ENCODE measurements at regions not wholly inside any gene's neighbourhood (a gene's known extent, or its start where the extent isn't known, plus 50 kb on each side); places are given as distances from the start of the nearest gene placed in this dataset.

DNA sequence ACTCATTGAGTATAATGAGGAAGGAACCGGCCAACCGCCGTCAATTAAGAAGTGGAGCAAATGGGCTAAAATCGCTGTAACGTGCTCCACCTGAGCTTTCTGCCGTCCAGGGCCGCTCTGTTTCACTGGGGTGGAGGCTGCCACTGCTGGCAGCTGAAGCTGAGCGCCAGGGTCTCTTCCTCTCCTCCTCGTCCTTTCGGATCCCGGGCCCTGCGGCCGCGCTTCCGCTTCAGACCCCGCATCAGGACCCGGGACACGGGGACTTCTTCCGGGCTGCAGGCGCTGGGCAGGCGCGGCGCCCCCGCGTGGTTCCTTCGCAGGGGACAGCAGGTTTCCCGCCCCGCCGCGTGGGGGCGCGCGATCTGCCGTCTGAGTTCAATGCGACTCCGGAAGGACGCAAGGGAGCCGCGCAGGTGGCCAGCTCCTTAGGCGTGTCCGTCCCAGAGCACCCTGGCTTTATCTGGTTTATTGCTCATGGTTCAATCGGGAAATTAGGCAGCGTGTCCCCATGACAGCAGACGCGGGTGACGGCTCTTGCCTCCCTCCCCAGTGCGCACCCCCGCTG, 519.8 kb downstream of the TRIML1 start:
- TF ChIP-seq CTCF (conservative IDR thresholded peaks at IDR 0.05; ENCODE audit: low read depth, low read length) (no peak), EZH2phosphoT487 (IDR thresholded peaks at IDR 0.05; ENCODE audit: borderline replicate concordance, low read length) (no peak), EZH2 (IDR thresholded peaks at IDR 0.05; ENCODE audit: low read length, unreplicated experiment) (no peak)

Measured in PC-3 (cell line).